Nephron progenitor cell (in vitro differentiated cells): ENCODE measurements at regions not wholly inside any gene's neighbourhood (a gene's known extent, or its start where the extent isn't known, plus 50 kb on each side); places are given as distances from the start of the nearest gene placed in this dataset.

Source experiments
- DNase-seq: peaks from one replicate; pipeline ENCODE4 v3.0.0; 2021
- H3K27ac Mint-ChIP-seq: 2 replicates; pipeline ENCODE4 v1.8.0; 2021; ENCODE audit warnings: mild to moderate bottlenecking, moderate library complexity, mixed read lengths
- H3K27me3 Mint-ChIP-seq: 2 replicates; pipeline ENCODE4 v1.8.0; 2021; ENCODE audit warnings: mild to moderate bottlenecking, low read depth, mixed read lengths; ENCODE audit not compliant: poor library complexity
- H3K36me3 Mint-ChIP-seq: 2 replicates; pipeline ENCODE4 v1.8.0; 2021; ENCODE audit warnings: low read depth, mixed read lengths
- H3K4me1 Mint-ChIP-seq: 2 replicates; pipeline ENCODE4 v1.8.0; 2021; ENCODE audit warnings: mixed read lengths
- H3K4me3 Mint-ChIP-seq: 2 replicates; pipeline ENCODE4 v1.8.0; 2021; ENCODE audit warnings: mild to moderate bottlenecking, moderate library complexity, mixed read lengths
- H3K9me3 Mint-ChIP-seq: 2 replicates; pipeline ENCODE4 v1.8.0; 2021; ENCODE audit warnings: mild to moderate bottlenecking, moderate library complexity, mixed read lengths
- CTCF ChIP-seq: fragments of 200-600 bp; sonication (generic); IDR thresholded peaks from 2 replicates; pipeline ENCODE4 v1.5.0; 2021; ENCODE audit warnings: antibody characterized with exemption

GRCh38 chr5:40033009-40033408, 608.2 kb upstream of the DAB2 start:
- no peak for TF ChIP-seq CTCF
- Mint-ChIP-seq H3K4me3 (no peak overlapping the region), H3K27ac (no peak overlapping the region), H3K4me1 (peaks cover 14% of the 10 kb centered on the region), H3K27me3 (peaks cover 8% of the 10 kb centered on the region), H3K9me3 (no peaks in the 10 kb centered on the region), H3K36me3 (no peaks in the 10 kb centered on the region)
- no peak for DNase-seq

GRCh38 chr5:40030661-40031060, 605.9 kb upstream of the DAB2 start:
- no peaks in the 10 kb centered on the region for H3K9me3 Mint-ChIP-seq
- H3K27me3 Mint-ChIP-seq = peaks cover 4% of the 10 kb centered on the region
- H3K27ac Mint-ChIP-seq = no peak overlapping the region
- no peak for DNase-seq
- peaks cover 10% of the 10 kb centered on the region for H3K4me1 Mint-ChIP-seq
- no peak overlapping the region for H3K4me3 Mint-ChIP-seq
- no peak for TF ChIP-seq CTCF
- H3K36me3 Mint-ChIP-seq = no peaks in the 10 kb centered on the region

GRCh38 chr5:40029711-40030495, 605.1 kb upstream of the DAB2 start:
- no peak for DNase-seq
- Mint-ChIP-seq H3K27me3 (peaks cover 4% of the 10 kb centered on the region), H3K36me3 (no peaks in the 10 kb centered on the region), H3K9me3 (no peaks in the 10 kb centered on the region), H3K4me1 (peaks cover 8% of the 10 kb centered on the region), H3K4me3 (no peak overlapping the region), H3K27ac (no peak overlapping the region)
- TF ChIP-seq CTCF = no peak

GRCh38 chr5:40027400-40027799, 602.6 kb upstream of the DAB2 start:
- no peaks in the 10 kb centered on the region for H3K36me3 Mint-ChIP-seq
- peaks cover 8% of the 10 kb centered on the region for H3K4me1 Mint-ChIP-seq
- no peak for DNase-seq
- no peak overlapping the region for H3K4me3 Mint-ChIP-seq
- no peak for TF ChIP-seq CTCF
- peaks cover 4% of the 10 kb centered on the region for H3K27me3 Mint-ChIP-seq
- H3K27ac Mint-ChIP-seq = no peak overlapping the region
- H3K9me3 Mint-ChIP-seq = peaks cover under 1% of the 10 kb centered on the region

- Mint-ChIP-seq H3K4me3 (no peak overlapping the region), H3K4me1 (peaks cover 3% of the 10 kb centered on the region), H3K27me3 (no peaks in the 10 kb centered on the region), H3K9me3 (peaks cover 3% of the 10 kb centered on the region), H3K36me3 (no peaks in the 10 kb centered on the region), H3K27ac (no peak overlapping the region)
- no peak for TF ChIP-seq CTCF
- DNase-seq = no peak
Measured at GRCh38 chr5:40025586-40025985, 600.8 kb upstream of the DAB2 start.

GRCh38 chr5:40022057-40022456, 597.3 kb upstream of the DAB2 start:
- H3K9me3 Mint-ChIP-seq = peaks cover 3% of the 10 kb centered on the region
- no peak overlapping the region for H3K27ac Mint-ChIP-seq
- no peaks in the 10 kb centered on the region for H3K4me1 Mint-ChIP-seq

More at GRCh38 chr5:40022057-40022456, 597.3 kb upstream of the DAB2 start:
- Mint-ChIP-seq H3K36me3 (no peaks in the 10 kb centered on the region), H3K4me3 (no peak overlapping the region), H3K27me3 (peaks cover 4% of the 10 kb centered on the region)
- no peak for TF ChIP-seq CTCF
- DNase-seq = no peak
